ENCODE measurements at regions not wholly inside any gene's neighbourhood (a gene's known extent, or its start where the extent isn't known, plus 50 kb on each side); places are given as distances from the start of the nearest gene placed in this dataset.
"Not testable (repeated sequence)": the region's sequence is repeated elsewhere in the genome, so short reads cannot be mapped to it uniquely, and the experiment has no call there.

DNA sequence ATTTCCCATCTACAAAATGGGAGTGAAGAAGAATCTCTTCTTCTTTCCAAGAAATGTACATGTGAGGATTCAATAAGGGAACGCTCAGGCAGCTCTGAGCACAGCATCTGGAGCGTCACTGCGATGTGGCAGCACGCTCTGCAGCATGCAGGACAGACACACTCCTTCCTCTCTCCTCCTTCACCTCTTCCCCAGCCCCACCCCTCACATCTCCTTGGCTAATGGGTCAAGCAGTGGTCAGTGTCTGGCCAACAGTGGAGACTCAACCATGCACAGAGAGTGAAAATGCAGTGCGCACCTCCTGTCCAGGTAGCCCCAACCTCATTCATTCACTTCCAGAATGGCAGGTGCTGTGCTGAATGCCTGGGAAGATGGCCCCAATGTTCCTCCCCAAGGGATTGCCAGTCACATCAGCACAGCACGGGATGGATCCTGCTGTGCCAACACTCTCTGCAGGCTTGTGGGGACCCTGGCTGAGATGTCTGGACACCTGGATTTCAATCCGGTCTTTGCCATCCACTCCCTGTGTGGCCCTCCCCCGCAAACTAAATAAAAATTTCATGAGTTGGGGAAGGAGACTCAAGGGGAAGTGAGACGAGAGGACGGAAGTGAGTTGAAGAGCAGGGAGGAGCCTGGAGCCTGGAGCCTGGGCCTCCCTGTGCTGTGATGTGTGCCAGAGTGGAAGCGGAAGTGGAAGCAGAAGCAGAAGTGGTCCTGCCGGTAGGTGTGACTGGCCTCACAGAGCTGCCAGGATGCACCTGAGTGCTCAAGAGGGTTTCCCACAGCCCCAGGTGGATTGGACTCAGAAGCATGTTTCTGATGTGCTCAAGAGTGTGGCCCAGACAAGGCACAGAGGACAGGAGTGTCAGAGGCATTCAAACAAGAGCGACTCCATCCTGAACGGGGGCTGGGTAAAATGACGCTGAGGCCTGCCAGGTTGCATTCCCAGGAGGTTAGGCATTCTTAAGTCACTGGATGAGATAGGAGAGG, 163.9 kb downstream of the SMAD6 start:
- DNase-seq, result no peak

GRCh38 chr15:66866656-66867055, 164.6 kb downstream of the SMAD6 start:
- DNase-seq, result no peak

DNA sequence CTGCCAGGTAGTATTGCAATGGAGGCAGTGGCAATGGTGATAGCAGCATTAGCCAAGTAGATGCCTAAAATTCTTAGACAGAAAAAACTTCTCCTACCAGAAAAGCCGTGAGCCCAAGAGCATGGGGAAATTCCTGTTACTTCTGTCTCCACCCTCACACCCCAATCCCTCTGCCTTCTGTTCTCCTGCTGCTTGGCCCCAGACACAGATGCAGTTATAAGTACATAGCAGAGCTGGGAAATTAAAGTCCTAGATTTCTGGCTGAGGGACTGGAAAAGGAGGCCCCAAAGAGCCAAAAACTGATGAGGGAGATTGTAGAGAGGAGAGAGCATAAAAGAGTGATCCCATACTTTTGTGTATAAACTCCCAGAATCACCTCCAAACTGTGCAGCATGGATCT, 166.9 kb downstream of the SMAD6 start:
- DNase-seq, result no peak

DNA sequence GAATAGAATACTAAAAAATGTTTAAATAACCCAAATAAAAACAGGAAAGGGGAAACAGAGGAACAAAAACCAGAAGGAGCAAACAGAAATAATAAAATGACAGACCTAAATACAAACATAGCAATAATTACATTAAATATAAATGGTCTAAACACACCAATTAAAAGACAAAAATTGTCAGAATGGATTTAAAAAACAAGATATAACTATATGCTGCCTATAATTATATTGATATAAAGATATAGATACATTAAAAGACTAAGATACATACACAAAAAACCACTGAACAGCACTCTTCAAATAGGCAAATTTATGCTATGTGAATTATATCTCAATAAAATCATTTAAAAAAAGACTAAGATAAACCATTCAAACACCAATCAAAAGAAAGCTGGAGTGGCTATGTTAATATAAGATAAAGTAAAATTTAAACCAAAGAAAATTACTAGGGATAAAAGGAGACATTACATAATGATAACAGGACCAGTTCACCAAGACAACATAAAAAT, 168.9 kb downstream of the SMAD6 start:
- no peak for DNase-seq

DNA sequence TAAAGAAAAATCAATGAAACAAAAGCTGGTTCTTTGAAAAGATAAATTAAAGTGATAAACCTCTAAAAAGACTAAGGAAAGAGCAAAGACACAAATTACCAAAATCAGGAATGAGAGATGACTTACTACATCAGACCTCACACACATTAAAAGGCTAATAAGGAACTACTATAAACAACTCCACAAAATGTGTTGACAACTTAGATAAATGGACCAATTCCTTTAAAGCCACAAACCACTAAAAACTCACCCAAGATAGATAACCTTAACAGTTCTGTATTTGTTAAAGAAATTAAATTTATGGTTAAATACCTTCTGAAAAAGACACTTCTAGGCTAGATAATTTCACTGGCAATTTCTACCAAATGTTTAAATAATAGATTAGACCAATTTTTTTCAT, 170.4 kb downstream of the SMAD6 start:
- DNase-seq, result no peak

DNA sequence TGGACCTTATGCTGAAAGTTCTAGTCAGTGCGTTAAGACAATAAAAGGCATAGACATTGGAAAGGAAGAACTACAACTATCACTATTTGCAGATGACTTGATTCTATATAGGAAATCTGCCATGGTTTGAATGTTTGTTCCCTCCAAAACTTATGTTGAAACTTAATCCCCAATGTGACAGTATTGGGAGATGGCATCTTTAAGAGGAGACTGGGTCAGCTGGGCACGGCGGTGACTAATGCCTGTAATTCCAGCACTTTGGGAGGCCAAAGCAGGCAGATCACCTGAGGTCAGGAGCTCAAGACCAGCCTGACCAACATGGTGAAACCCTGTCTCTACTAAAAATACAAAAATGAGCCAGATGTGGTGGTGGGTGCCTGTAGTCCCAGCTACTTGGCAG, 171.3 kb downstream of the SMAD6 start:
- not testable (repeated sequence) for DNase-seq

DNA sequence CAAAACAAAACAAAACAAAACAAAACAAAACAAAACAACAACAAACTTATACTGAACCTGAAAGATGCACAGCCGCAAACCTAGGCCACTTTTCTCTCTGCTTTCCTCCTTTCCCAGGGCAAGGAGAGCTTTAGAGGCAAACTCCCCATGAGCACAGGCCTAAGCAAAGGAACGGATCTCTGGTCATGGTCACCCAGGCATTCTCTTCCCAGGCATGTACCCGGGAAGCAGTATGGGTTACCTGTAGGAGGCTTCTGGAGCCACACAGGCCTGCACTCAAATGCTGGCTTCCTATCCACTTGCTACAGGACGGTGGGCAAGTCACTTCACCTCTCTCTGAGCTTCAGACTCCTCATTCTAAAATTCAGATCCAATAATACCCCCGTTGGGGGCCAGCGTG, 171.8 kb downstream of the SMAD6 start:
- DNase-seq, result no peak

DNA sequence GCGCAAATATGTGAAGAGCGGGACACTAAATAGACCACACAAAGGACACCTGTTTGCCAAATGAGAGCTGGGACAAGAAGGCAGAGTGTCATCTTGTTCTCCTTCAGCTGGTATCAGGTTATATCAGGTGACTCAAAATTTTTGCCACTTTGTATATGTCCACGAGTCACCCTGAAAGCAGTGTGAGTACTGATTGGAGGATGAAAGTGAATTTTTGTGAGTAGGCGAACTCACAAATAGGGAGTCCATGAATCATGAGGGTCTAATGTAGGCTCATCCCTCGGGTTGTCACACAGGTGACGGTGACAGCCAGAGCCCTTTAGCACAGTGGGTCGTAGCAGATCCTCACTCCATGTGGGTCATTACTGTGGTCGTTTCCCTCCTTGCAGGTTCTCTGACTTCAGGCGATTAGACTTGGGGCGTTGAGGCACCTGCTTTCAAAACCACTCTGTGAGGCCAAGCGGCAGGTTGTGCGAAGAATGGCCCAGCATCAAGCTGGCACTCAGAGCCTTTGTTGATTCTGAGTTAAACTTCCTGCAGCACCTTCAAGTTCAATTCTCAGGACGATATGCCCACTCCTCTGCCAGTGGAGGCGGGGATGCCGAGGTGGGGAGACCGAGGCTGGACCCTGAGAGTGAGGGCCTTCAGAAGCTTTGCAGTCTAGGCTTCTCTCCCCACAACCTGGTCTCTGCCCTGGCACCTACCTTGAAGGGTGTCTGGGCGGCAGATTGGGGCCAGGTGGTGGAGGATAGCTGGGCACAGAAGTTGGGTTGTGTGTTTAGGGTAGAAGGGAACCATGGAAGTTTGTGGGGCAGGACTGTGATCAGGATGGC, 173.8 kb downstream of the SMAD6 start:
- DNase-seq, result no peak

DNA sequence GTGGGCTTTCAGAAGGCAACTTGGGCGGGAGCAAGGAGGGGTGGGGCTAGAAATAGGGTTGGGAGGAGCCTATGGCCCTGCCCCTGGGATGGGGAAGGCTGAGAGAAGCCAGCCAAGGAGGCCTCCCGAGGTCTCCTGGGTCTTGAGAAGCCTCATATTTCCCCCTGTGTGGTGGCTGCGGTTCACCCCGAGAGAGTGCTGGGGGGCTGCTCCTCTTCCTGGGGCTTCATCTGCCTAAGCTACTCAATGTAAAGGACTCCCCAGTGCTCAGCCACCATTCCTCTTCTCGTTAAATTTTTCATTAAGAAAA, 174.3 kb downstream of the SMAD6 start:
- no peak for DNase-seq

- no peak for DNase-seq
These were observed 174.9 kb downstream of the SMAD6 start for GRCh38 chr15:66876731-66877476.

- peak; percentile 65 for DNase-seq
These were observed 175.6 kb downstream of the SMAD6 start for GRCh38 chr15:66877477-66878271.

- DNase-seq, result peak; percentile 8
These were observed 176.7 kb downstream of the SMAD6 start for GRCh38 chr15:66878761-66879160.

GRCh38 chr15:66879531-66880368, 177.7 kb downstream of the SMAD6 start:
- DNase-seq, result peak; percentile 25

GRCh38 chr15:66880380-66881155, 178.5 kb downstream of the SMAD6 start:
- DNase-seq, result no peak

GRCh38 chr15:66881173-66881905, 179.3 kb downstream of the SMAD6 start:
- no peak for DNase-seq

DNA sequence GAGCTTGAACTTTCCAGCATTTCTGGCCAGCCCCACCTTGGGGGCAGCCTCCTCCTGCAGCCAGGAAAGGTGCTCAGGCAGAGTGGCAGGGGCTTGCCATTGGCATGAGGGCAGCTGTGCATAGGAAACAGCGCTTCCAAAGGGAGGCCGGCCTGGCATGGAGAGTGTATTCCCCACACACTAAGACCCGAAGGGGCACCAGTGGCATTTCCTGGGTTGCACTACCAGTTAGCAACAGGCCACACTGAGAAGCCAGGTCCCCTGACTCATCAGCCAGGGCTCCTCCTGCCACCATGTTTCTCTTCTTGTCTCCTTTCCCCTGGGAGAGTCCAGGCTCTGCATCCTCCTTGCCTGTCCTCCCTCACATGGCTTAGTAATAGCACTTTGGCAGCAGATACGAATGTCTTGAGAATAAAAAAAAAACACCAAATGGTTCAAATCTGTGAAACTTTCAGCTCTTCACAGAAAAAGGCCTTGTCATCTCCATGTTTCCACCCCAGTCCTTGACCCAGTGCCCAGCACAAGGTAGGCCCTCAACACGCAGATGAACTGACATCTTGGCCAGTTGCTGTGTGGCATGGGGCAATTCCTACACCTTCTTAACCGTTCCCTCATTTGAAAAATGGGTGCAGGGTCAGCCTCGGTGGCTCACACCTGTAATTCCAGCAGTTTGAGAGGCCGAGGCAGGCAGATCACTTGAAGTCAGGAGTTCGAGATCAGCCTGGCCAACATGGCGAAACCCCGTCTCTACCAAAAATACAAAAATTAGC, 180.4 kb downstream of the SMAD6 start:
- DNase-seq, result peak; percentile 35

DNA sequence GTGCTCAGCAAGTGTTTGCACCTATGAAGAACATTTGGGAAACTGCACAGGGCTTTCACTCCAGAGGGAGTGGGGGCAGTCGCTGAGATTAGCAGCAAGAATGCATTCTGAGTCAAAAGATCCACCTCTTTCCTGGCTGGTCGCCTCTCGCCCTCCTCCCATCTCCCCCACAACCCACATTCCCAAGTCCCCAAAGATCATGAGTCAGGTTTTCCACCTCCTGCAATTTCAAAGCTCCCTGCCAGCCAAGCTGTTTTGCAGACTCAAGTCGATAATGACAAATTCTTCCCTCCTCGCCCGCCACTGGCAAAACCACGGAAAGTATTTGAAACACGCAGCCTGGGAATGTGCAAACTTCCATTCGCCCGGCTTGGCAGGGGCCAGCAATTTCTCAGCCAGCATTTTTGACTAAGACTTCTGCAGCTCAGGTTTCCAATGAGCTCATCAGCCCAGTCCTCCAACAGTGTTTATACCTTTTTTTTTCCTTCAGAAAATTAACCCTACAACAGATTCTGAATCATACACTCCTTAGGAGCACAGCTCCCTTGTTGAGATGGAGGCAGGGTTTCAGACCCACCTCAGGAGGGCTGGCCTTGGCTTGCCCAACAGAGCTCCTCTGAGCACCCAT, 181.4 kb downstream of the SMAD6 start:
- DNase-seq, result peak; percentile 100

DNA sequence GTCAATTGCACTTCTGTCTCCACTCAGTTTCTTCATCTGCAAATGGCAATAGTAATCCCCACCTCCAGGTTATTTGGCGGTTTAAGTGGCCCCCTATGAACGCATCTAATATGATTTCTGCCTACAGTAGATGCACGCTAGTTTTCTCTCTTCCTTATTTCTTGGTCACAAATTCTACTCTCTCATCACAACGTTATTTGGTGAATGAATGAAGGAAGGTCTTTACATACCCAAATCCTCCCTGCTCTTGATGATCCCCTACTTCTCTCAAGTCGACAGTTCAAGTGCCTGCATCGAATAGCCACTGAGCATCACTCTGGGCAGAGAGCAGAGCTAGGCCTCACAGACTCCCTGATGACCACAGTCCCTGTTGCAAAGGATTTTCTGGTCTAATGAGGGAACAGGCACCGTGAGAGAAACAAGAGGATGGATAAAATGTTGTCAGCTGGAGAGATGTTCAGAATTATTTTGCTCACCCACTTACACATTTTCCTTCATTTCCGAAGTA, 181.2 kb upstream of the SMAD3 start:
- DNase-seq, result no peak
